OCI-M1 (cell line): ENCODE measurements at regions not wholly inside any gene's neighbourhood (a gene's known extent, or its start where the extent isn't known, plus 50 kb on each side); places are given as distances from the start of the nearest gene placed in this dataset.
"Not testable (repeated sequence)": the region's sequence is repeated elsewhere in the genome, so short reads cannot be mapped to it uniquely, and the experiment has no call there.

Experiments used
- DNase-seq: peaks from one replicate; lab custom pipeline; 2025; lab: John Stamatoyannopoulos, UW

- DNase-seq: no peak
These were observed 51.9 kb upstream of the TCERG1L start for GRCh38 chr10:131363416-131363815.

- DNase-seq: no peak
These were observed 60.0 kb upstream of the TCERG1L start for GRCh38 chr10:131371571-131371970.

- DNase-seq: no peak
These were observed 70.1 kb upstream of the TCERG1L start for GRCh38 chr10:131381576-131381975.

- DNase-seq: not testable (repeated sequence)
These were observed 73.8 kb upstream of the TCERG1L start for GRCh38 chr10:131385161-131385872.

- no peak for DNase-seq
These were observed 75.6 kb upstream of the TCERG1L start for GRCh38 chr10:131387018-131387529.

- DNase-seq: no peak
These were observed 80.4 kb upstream of the TCERG1L start for GRCh38 chr10:131391936-131392335.

GRCh38 chr10:131396121-131397050 lies 84.9 kb upstream of the TCERG1L start:
- no peak for DNase-seq

- no peak for DNase-seq
These were observed 86.6 kb upstream of the TCERG1L start for GRCh38 chr10:131398166-131398565.

GRCh38 chr10:131399981-131400380 lies 88.5 kb upstream of the TCERG1L start:
- DNase-seq: no peak

GRCh38 chr10:131400513-131400912 lies 89.0 kb upstream of the TCERG1L start:
- no peak for DNase-seq

- no peak for DNase-seq
These were observed 91.5 kb upstream of the TCERG1L start for GRCh38 chr10:131402771-131403650.

GRCh38 chr10:131403936-131404335 lies 92.4 kb upstream of the TCERG1L start:
- DNase-seq: no peak

- DNase-seq: no peak
These were observed 93.4 kb upstream of the TCERG1L start for GRCh38 chr10:131404886-131405285.

- no peak for DNase-seq
These were observed 95.3 kb upstream of the TCERG1L start for GRCh38 chr10:131406676-131407392.

- DNase-seq: no peak
These were observed 107.2 kb upstream of the TCERG1L start for GRCh38 chr10:131418681-131419080.

GRCh38 chr10:131419797-131420196 lies 108.3 kb upstream of the TCERG1L start:
- no peak for DNase-seq

- DNase-seq: no peak
These were observed 109.3 kb upstream of the TCERG1L start for GRCh38 chr10:131420867-131421266.

- DNase-seq: no peak
These were observed 109.9 kb upstream of the TCERG1L start for GRCh38 chr10:131421381-131421780.

- no peak for DNase-seq
These were observed 111.2 kb upstream of the TCERG1L start for GRCh38 chr10:131422731-131423130.

GRCh38 chr10:131424053-131424452 lies 112.5 kb upstream of the TCERG1L start:
- no peak for DNase-seq

- DNase-seq: no peak
These were observed 113.4 kb upstream of the TCERG1L start for GRCh38 chr10:131424836-131425491.
